Panc1 (cell line): ENCODE measurements at regions not wholly inside any gene's neighbourhood (a gene's known extent, or its start where the extent isn't known, plus 50 kb on each side); places are given as distances from the start of the nearest gene placed in this dataset.
A peak's percentile ranks its signal among the peaks of the same experiment; 100 is the strongest.

Experiments used
- ATAC-seq: fragments of 200-7000 bp; cut with Tn5 transposase; 2 replicates; pipeline ENCODE4 v1.9.1; 2020; ENCODE audit warnings: mild to moderate bottlenecking, moderate library complexity
- BruUV-seq: library from RNA; stranded (reverse); fragments of 400-500 nt; replicated peaks from 2 replicates; lab custom pipeline; 2021; lab: Mats Ljungman, UMichigan
- CTCF ChIA-PET: fragments of 300-600 bp; sonication (Branson Sonifier 250); formaldehyde crosslinking; loops from one replicate; lab custom pipeline; 2022; ENCODE audit warnings: antibody characterized with exemption; lab: Charles Lee
- POLR2A ChIA-PET: fragments of 300-600 bp; sonication (Branson Sonifier 250); formaldehyde crosslinking; loops from one replicate; lab custom pipeline; 2022; ENCODE audit warnings: antibody characterized with exemption; lab: Charles Lee
- DNase-seq: peaks from one replicate; pipeline ENCODE4 v3.0.0-alpha.2; 2010; ENCODE audit warnings: low read depth, low spot score
- H3K27ac ChIP-seq: 2 replicates; pipeline ENCODE4 v1.5.1; 2011; ENCODE audit warnings: mild to moderate bottlenecking, low read length, inconsistent platforms
- H3K27me3 ChIP-seq: fragments of 200-500 bp; sonication (Bioruptor generic); 2 replicates; pipeline ENCODE4 v1.6.0; 2014; ENCODE audit warnings: low read length, inconsistent platforms; ENCODE audit not compliant: control insufficient read depth, insufficient read depth
- H3K36me3 ChIP-seq: fragments of 200-500 bp; sonication (Bioruptor generic); 2 replicates; pipeline ENCODE4 v1.5.1; 2014; ENCODE audit warnings: inconsistent platforms, mild to moderate bottlenecking, low read length, moderate library complexity; ENCODE audit not compliant: control insufficient read depth, insufficient read depth
- H3K4me1 ChIP-seq: 2 replicates; pipeline ENCODE4 v1.5.1; 2011; ENCODE audit warnings: inconsistent platforms, mild to moderate bottlenecking, low read length, moderate library complexity; ENCODE audit not compliant: control insufficient read depth, insufficient read depth
- H3K4me3 ChIP-seq, 2 experiments: 2 replicates each; pipeline ENCODE4 v1.5.1; 2011 to 2012; ENCODE audit warnings: low read depth in 2 of 2, low read length in 2 of 2, mild to moderate bottlenecking in 2 of 2, inconsistent platforms in 1 of 2, moderate library complexity in 1 of 2
- H3K9me3 ChIP-seq: fragments of 200-500 bp; sonication (Bioruptor generic); 2 replicates; pipeline ENCODE4 v1.5.1; 2014; ENCODE audit warnings: low read depth, mild to moderate bottlenecking, inconsistent platforms, low read length, moderate library complexity; ENCODE audit not compliant: control insufficient read depth, insufficient read depth
- POLR2AphosphoS5 ChIP-seq: IDR thresholded peaks from 2 replicates; pipeline ENCODE4 v1.6.1; 2012; ENCODE audit warnings: mild to moderate bottlenecking, low read depth, low read length, moderate library complexity
- REST ChIP-seq, 2 experiments: IDR thresholded peaks; 2 replicates each; pipeline ENCODE4 v1.6.1; 2011 to 2012; ENCODE audit warnings: low read depth in 2 of 2, control low read depth in 1 of 2, low read length in 1 of 2, mild to moderate bottlenecking in 1 of 2, moderate library complexity in 1 of 2; ENCODE audit not compliant: insufficient read depth in 1 of 2
- SIN3A ChIP-seq: IDR thresholded peaks from 2 replicates; pipeline ENCODE4 v1.6.1; 2012; ENCODE audit warnings: low read depth, mild to moderate bottlenecking, low read length, moderate library complexity, borderline replicate concordance; ENCODE audit not compliant: insufficient read depth
- TCF7L2 ChIP-seq: IDR thresholded peaks from 2 replicates; pipeline ENCODE4 v1.6.1; 2011; ENCODE audit warnings: mild to moderate bottlenecking, low read depth, low read length, inconsistent platforms
- in situ Hi-C: cut with HindIII; loops from 2 replicates; pipeline ENCODE4 v1.10.0; 2016; ENCODE audit warnings: low sequenced_read_pairs, low pct_unique_long_range_greater_than_20kb
- intact Hi-C: fragments of 100-400 bp; cut with micrococcal nuclease; formaldehyde crosslinking; loops from one replicate; pipeline ENCODE4 v1.10.0; 2022; ENCODE audit not compliant: unreplicated experiment
- TF ChIP-seq, protein P1 (sequence below): fragments of 450-650 bp; IDR thresholded peaks from 2 replicates; pipeline ENCODE4 v1.5.1; 2017; ENCODE audit warnings: mild to moderate bottlenecking

- Histone ChIP-seq H3K4me3 (no peak overlapping the region), H3K36me3 (no peaks in the 10 kb centered on the region), H3K4me1 (no peaks in the 10 kb centered on the region), H3K27me3 (no peaks in the 10 kb centered on the region), H3K9me3 (no peaks in the 10 kb centered on the region), H3K27ac (no peak overlapping the region)
- ATAC-seq (no peak), DNase-seq (no peak)
- CTCF ChIA-PET, result no interaction called here
- POLR2A ChIA-PET, result no interaction called here
- TF ChIP-seq REST (IDR thresholded peaks at IDR 0.05; ENCODE audit: insufficient read depth in 1 of 2, low read depth in 2 of 2, low read length in 1 of 2) (no peak), SIN3A (no peak), POLR2AphosphoS5 (no peak), TCF7L2 (no peak)
- TF ChIP-seq, protein P1, sequence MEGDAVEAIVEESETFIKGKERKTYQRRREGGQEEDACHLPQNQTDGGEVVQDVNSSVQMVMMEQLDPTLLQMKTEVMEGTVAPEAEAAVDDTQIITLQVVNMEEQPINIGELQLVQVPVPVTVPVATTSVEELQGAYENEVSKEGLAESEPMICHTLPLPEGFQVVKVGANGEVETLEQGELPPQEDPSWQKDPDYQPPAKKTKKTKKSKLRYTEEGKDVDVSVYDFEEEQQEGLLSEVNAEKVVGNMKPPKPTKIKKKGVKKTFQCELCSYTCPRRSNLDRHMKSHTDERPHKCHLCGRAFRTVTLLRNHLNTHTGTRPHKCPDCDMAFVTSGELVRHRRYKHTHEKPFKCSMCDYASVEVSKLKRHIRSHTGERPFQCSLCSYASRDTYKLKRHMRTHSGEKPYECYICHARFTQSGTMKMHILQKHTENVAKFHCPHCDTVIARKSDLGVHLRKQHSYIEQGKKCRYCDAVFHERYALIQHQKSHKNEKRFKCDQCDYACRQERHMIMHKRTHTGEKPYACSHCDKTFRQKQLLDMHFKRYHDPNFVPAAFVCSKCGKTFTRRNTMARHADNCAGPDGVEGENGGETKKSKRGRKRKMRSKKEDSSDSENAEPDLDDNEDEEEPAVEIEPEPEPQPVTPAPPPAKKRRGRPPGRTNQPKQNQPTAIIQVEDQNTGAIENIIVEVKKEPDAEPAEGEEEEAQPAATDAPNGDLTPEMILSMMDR, result no peak
- intact Hi-C loops, result no loop called here
- no TSS peak for BruUV-seq
- in situ Hi-C loops, result no loop called here
Observed at GRCh38 chr1:93733340-93733739, 51.7 kb upstream of the BCAR3 start.

- TF ChIP-seq, protein P1, result peak; percentile 13; the same call in 1 of the 2 replicates
- no peak for TF ChIP-seq POLR2AphosphoS5
- no peaks in the 10 kb centered on the region for H3K27me3 ChIP-seq
- no peaks in the 10 kb centered on the region for H3K4me1 ChIP-seq
- in situ Hi-C loops, result no loop called here
- H3K4me3 ChIP-seq, result no peak overlapping the region
- no peak overlapping the region for H3K27ac ChIP-seq
- intact Hi-C loops, result no loop called here
- BruUV-seq, result no TSS peak
- CTCF ChIA-PET, result interaction anchor here (0.7 kb wide), 1 partner anchor 10 kb away, joined by 6 read pairs; no protein-coding TSS in a partner anchor
- ATAC-seq, result no peak
- no peaks in the 10 kb centered on the region for H3K9me3 ChIP-seq
- POLR2A ChIA-PET, result no interaction called here
- H3K36me3 ChIP-seq, result no peaks in the 10 kb centered on the region
- no peak for DNase-seq
Observed at GRCh38 chr1:93732514-93732913, 50.9 kb upstream of the BCAR3 start.
